Ovary (tissue), 3 donors: ENCODE measurements at regions not wholly inside any gene's neighbourhood (a gene's known extent, or its start where the extent isn't known, plus 50 kb on each side); places are given as distances from the start of the nearest gene placed in this dataset.

Source experiments
- CTCF ChIP-seq, 3 donors: fragments of 450-650 bp in 2 of 3; fragments of 200-600 bp in 1 of 3; IDR thresholded peaks; one replicate each; pipeline versions ENCODE4 v1.5.1 to v1.8.0; 2016 to 2022; ENCODE audit warnings: antibody characterized with exemption in 3 of 3, mild to moderate bottlenecking in 1 of 3
- EP300 ChIP-seq: sonication (generic); formaldehyde crosslinking; IDR thresholded peaks from one replicate; pipeline ENCODE4 v1.6.1; 2017; ENCODE audit warnings: antibody characterized with exemption
- POLR2A ChIP-seq: fragments of 450-650 bp; IDR thresholded peaks from one replicate; pipeline ENCODE4 v1.6.1; 2017; ENCODE audit warnings: antibody characterized with exemption, mild to moderate bottlenecking, moderate library complexity
- donor health status: DM: no; HTN: no; CAD: no.

- TF ChIP-seq CTCF (IDR thresholded peaks at IDR 0.05) (no peak), POLR2A (no peak), EP300 (no peak)
Observed at GRCh38 chr3:110575702-110576101, 495.9 kb upstream of the NECTIN3 start.
